T-helper 17 cell (primary cell): ENCODE measurements at regions not wholly inside any gene's neighbourhood (a gene's known extent, or its start where the extent isn't known, plus 50 kb on each side); places are given as distances from the start of the nearest gene placed in this dataset.
"Not testable (repeated sequence)": the region's sequence is repeated elsewhere in the genome, so short reads cannot be mapped to it uniquely, and the experiment has no call there.

Experiments
- ATAC-seq: fragments of 150-1000 bp; cut with Tn5 transposase; 2 replicates; pipeline ENCODE4 v1.10.0; 2021; ENCODE audit warnings: mild to moderate bottlenecking, moderate library complexity
- DNase-seq, 3 donors: peaks; one replicate each; pipeline versions ENCODE4 v3.0.0 to v3.0.0-alpha.2; 2020 to 2021
- H3K9me3 ChIP-seq: one replicate; pipeline ENCODE4 v1.7.0; 2013; ENCODE audit warnings: low read length, mild to moderate bottlenecking; ENCODE audit not compliant: control insufficient read depth, poor library complexity, severe bottlenecking
- H3K27ac Mint-ChIP-seq: one replicate; pipeline ENCODE4 v1.8.0; 2022; ENCODE audit warnings: mild to moderate bottlenecking, moderate library complexity, mixed read lengths
- H3K27me3 Mint-ChIP-seq: one replicate; pipeline ENCODE4 v1.8.0; 2022; ENCODE audit warnings: mixed read lengths
- H3K36me3 Mint-ChIP-seq: one replicate; pipeline ENCODE4 v1.8.0; 2022; ENCODE audit warnings: low read depth, mixed read lengths
- H3K4me1 Mint-ChIP-seq: one replicate; pipeline ENCODE4 v1.8.0; 2022; ENCODE audit warnings: mild to moderate bottlenecking, mixed read lengths
- H3K4me3 Mint-ChIP-seq: one replicate; pipeline ENCODE4 v1.8.0; 2022; ENCODE audit warnings: mild to moderate bottlenecking, moderate library complexity, mixed read lengths

GRCh38 chr2:90076311-90076710 is 1384.8 kb downstream of the RPIA start:
- DNase-seq, result no peak
- Mint-ChIP-seq H3K27ac (no peak overlapping the region), H3K4me3 (no peak overlapping the region), H3K4me1 (no peaks in the 10 kb centered on the region), H3K27me3 (no peaks in the 10 kb centered on the region), H3K36me3 (no peaks in the 10 kb centered on the region)
- no peaks in the 10 kb centered on the region for H3K9me3 ChIP-seq
- no peak for ATAC-seq

DNA sequence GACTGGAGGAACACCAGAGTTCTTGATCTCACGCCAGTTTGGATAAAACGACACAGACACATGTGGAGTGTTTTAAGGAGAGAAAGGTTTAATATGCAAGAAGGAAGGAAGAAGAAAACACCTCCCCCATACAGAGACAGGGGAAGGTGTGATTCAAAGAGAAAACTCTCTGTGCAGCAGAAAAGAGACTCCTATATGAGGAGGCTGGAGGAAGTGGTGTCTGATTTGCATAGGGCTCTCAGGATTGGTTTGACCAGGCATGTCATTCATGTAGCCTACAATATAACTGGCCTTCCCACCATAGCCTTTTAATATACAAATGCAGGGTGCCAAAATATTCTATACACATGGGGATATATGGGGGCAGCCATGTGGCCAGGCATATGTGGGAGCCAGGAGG is 1386.5 kb downstream of the RPIA start:
- Mint-ChIP-seq H3K4me3 (no peak overlapping the region), H3K27me3 (no peaks in the 10 kb centered on the region), H3K36me3 (no peaks in the 10 kb centered on the region), H3K4me1 (no peaks in the 10 kb centered on the region), H3K27ac (no peak overlapping the region)
- DNase-seq (no peak), ATAC-seq (no peak)
- H3K9me3 ChIP-seq, result no peaks in the 10 kb centered on the region

DNA sequence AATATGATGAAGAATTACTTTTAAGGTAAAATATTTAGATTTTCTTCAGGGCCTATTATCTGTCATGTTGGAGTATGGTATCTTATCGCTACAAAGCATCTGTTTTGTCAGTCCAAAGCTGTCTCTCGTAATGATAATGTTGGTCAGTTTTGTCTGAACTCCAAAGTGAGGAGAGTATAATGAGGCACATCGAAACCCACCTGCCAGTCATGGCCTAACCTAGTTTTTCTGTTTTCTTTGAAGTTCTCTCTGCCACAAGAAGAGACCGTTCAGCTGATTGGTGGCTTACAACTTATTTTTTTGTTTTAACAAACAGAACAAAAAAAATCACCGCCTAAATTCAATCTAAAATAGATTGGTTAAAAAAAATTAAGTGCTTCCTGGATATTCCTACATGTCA is 1387.9 kb downstream of the RPIA start:
- Mint-ChIP-seq H3K27me3 (no peaks in the 10 kb centered on the region), H3K36me3 (no peaks in the 10 kb centered on the region), H3K4me3 (no peak overlapping the region), H3K4me1 (no peaks in the 10 kb centered on the region), H3K27ac (no peak overlapping the region)
- no peak for DNase-seq
- H3K9me3 ChIP-seq, result no peaks in the 10 kb centered on the region
- no peak for ATAC-seq

- H3K9me3 ChIP-seq, H3K27me3 Mint-ChIP-seq, H3K4me1 Mint-ChIP-seq, ATAC-seq, H3K4me3 Mint-ChIP-seq, H3K36me3 Mint-ChIP-seq, DNase-seq, H3K27ac Mint-ChIP-seq: not testable (repeated sequence)
Measured at GRCh38 chr2:90087792-90088191, 1396.3 kb downstream of the RPIA start.

DNA sequence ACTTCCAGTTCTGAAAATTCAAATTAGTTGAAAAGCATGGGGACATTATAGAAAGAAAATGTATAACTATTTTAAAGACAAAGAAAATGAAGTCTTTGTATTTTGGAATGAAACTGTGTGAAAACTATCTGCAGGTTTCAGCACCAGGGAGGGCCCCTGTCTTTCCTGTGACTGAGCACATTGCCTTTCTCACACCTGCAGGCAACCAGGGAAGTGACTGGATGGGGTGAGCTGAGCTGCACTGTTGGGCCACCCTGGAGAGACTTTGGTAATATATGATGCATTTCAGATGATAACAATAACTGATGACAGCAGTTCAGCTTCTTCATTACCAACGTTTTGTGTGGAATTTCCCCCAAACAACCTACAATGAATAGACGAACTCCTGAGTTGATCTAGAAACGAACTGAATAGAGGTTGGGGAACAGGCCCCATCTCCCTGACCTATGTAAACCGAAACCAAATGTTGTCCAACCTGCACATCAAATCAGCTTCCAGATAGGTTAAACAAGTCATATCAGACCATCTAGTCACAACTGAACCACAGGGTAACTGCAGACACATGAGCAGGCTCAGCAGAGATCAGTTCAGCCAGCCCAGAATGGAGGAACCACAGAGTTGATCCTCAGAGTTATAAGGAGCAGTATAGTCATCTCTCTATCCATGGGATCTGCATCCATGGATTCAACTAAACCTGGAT is 1402.2 kb downstream of the RPIA start:
- H3K4me3 Mint-ChIP-seq, DNase-seq, H3K36me3 Mint-ChIP-seq, ATAC-seq, H3K27ac Mint-ChIP-seq, H3K4me1 Mint-ChIP-seq, H3K27me3 Mint-ChIP-seq, H3K9me3 ChIP-seq: not testable (repeated sequence)

DNA sequence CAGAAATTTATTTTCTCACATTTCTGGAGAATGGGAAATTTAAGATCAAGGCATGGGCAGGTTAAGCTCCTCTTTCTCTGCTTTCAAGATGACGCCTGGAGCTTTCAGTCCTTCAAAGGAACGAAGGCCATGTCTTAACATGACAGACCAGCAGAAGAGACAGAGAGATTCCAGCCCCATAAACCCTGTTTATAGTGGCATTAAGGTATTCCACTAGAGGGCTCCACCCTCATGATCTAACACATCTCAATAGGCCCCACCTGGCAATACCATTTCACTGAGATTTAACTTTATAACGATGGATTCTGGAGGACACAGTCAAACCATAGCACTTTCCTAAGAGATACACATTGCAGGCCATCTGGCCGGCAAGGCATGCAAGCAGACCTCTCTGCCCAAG is 1406.1 kb downstream of the RPIA start:
- H3K4me1 Mint-ChIP-seq, ATAC-seq, H3K4me3 Mint-ChIP-seq, H3K9me3 ChIP-seq, H3K36me3 Mint-ChIP-seq, H3K27ac Mint-ChIP-seq, DNase-seq, H3K27me3 Mint-ChIP-seq: not testable (repeated sequence)

DNA sequence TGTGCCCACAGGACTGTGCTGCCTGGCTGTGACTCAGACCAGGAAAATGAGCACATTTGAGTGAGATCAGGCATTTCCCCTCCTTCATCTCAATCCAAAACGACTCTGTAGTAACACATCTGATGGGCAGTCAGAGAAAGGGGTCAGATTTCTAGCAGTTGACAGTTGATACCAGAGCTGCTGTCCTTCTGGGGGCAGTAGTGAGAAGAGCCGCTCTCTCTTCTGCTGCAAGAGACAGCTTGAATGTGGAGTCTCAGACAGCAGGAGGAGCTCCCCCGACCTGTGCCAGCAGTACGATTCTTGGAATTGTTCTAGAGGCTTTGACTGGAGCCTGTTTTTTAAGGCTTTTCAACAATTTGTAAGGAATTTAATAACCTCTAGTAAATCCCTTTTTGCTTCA is 1413.7 kb downstream of the RPIA start:
- not testable (repeated sequence) for H3K4me3 Mint-ChIP-seq

GRCh38 chr2:90123409-90123808 is 1431.9 kb downstream of the RPIA start:
- ATAC-seq, H3K27me3 Mint-ChIP-seq, H3K4me1 Mint-ChIP-seq, H3K4me3 Mint-ChIP-seq, DNase-seq, H3K27ac Mint-ChIP-seq, H3K9me3 ChIP-seq, H3K36me3 Mint-ChIP-seq: not testable (repeated sequence)

More for the DNA sequence above, 1413.7 kb downstream of the RPIA start:
- H3K27me3 Mint-ChIP-seq, ATAC-seq, H3K36me3 Mint-ChIP-seq, H3K9me3 ChIP-seq, H3K27ac Mint-ChIP-seq, DNase-seq, H3K4me1 Mint-ChIP-seq: not testable (repeated sequence)

DNA sequence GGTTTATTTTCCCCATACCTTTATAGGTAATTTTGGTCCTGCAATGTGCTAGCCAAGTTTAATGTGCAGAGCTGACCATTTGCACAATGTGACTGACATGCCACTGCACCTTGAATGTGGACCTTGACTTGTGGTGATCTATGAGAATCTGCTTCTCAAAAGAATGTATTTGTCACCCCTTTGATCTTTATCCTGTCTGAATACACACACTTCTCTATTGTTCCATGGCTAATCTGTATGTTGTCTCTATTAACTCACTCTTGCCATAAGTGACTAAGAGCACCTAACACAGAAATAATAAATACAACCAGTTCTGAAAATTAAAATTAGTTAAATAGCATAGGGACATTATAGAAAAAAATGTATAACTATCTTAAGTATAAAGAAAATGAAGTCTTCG is 1447.6 kb downstream of the RPIA start:
- H3K27ac Mint-ChIP-seq, H3K27me3 Mint-ChIP-seq, H3K9me3 ChIP-seq, H3K36me3 Mint-ChIP-seq, ATAC-seq, H3K4me3 Mint-ChIP-seq, DNase-seq, H3K4me1 Mint-ChIP-seq: not testable (repeated sequence)

DNA sequence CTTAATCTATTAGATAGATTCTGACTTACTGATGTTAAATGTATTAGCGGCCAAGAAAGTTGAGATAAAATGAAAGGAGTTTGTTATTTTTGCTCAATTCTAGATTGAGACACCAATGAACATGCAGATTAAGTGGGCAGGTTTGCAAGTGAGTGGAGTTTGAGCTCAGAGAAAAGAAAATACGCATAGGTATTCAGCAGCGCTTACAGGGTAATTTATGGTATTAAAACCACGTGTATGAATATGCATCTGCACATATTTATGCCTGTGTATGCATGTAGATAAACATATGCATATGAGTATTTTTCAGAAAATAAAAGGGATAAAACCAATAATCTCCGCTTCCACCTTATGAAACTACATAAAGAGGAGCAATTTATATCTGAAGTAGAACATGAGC is 1450.1 kb downstream of the RPIA start:
- not testable (repeated sequence) for H3K9me3 ChIP-seq, H3K4me3 Mint-ChIP-seq, DNase-seq, H3K36me3 Mint-ChIP-seq, H3K27ac Mint-ChIP-seq, ATAC-seq, H3K4me1 Mint-ChIP-seq, H3K27me3 Mint-ChIP-seq

DNA sequence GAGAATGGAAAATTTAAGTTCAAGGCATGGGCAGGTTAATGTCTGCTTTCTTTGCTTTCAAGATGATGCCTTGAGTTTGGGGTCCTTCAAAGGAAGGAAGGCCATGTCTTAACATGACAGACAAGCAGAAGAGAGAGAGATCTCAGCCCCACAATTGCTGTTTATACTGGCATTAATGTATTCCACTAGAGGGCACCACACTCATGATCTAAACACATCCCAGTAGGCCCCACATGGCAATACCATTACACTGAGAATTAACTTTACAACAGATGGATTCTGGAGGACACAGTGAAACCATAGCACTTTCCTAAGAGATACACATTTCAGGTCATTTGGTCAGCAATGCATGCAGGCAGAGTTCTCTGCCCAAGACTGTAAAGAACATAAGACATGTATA is 1460.3 kb downstream of the RPIA start:
- not testable (repeated sequence) for DNase-seq, H3K27me3 Mint-ChIP-seq, ATAC-seq, H3K4me1 Mint-ChIP-seq, H3K36me3 Mint-ChIP-seq, H3K9me3 ChIP-seq, H3K4me3 Mint-ChIP-seq, H3K27ac Mint-ChIP-seq

DNA sequence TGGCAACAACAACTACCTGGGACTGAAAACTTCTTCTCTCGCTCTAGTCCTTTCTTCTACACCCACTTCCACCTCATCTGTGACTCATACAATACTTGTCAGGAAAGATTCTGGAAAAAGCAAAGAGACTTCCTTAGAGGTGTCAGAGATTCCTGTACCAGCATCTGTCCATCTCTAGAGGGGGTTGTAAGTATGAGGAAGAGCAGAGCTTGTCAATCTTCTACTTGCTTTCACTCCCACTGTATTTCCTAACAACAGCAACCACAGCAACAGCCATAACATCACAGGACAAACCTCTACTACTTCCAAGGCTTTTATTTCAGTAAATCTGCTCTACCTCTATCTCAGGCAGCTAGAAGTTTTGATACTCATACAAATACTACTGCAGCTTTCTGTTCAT is 1479.5 kb downstream of the RPIA start:
- H3K9me3 ChIP-seq, DNase-seq, H3K27ac Mint-ChIP-seq, H3K27me3 Mint-ChIP-seq, ATAC-seq, H3K36me3 Mint-ChIP-seq, H3K4me3 Mint-ChIP-seq, H3K4me1 Mint-ChIP-seq: not testable (repeated sequence)

- H3K27me3 Mint-ChIP-seq, H3K9me3 ChIP-seq, DNase-seq, ATAC-seq, H3K4me3 Mint-ChIP-seq, H3K4me1 Mint-ChIP-seq, H3K27ac Mint-ChIP-seq, H3K36me3 Mint-ChIP-seq: not testable (repeated sequence)
Measured at GRCh38 chr2:90173081-90173480, 1481.6 kb downstream of the RPIA start.

DNA sequence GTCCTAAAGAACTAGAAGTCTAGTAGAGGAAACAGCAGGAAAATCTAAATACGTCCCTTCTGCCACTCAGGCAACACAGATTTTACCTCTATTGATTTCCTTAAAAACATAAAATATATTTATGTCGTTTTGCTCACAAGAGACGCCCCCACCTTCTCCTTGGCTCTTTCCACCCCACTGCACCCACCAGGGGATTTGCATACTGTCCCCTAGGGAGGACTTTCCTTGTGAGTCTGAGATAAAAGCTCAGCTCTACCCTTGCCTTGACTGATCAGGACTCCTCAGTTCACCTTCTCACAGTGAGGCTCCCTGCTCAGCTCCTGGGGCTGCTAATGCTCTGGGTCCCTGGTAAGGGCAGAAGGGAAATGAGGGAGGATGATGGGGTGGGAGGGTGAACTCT is 1488.1 kb downstream of the RPIA start:
- not testable (repeated sequence) for ATAC-seq, H3K27me3 Mint-ChIP-seq, H3K36me3 Mint-ChIP-seq, H3K27ac Mint-ChIP-seq, DNase-seq, H3K4me1 Mint-ChIP-seq, H3K9me3 ChIP-seq, H3K4me3 Mint-ChIP-seq
